ENCODE measurements at regions not wholly inside any gene's neighbourhood (a gene's known extent, or its start where the extent isn't known, plus 50 kb on each side); places are given as distances from the start of the nearest gene placed in this dataset.

DNA sequence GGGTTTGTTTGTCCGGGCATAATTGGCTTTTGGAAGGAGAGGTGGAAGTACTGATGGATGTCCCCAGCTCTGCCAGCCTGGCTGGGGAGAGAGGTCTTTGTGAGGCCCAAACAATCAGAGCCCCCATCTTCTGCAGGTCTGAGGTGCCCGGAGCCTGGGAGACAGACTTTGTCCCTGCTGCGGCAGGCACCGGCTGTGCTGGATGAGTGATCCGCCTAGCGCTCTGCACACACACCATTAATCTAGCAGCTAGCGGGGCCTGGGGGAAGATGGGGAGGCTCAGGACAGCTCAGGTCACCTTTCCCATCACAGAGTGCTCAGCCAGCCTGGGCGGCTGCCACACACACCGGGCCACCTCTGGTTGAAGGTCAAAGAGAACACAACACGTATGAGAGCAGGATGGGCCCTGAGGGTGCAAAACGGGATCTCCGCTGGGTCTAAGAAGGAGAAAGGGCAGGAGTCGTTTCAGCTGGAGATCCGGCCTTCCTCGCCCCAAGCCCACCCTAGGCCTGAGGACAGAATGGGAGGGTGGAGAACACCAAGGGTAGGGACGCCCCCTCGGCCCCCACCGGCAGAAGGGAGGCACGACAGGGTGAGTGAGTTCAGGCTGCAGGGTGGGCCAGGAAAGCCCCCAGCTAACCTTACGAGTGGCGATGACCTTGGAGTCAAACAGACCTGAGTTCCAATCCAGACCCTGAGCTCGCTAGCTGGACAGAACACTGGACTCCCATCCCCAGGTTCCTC is 341.8 kb downstream of the NPHP4 start:
- peaks cover 0 to 8% (median 2%) of the 10 kb centered on the region in 12 donors for H3K9me3 ChIP-seq
- TF ChIP-seq, protein P1, sequence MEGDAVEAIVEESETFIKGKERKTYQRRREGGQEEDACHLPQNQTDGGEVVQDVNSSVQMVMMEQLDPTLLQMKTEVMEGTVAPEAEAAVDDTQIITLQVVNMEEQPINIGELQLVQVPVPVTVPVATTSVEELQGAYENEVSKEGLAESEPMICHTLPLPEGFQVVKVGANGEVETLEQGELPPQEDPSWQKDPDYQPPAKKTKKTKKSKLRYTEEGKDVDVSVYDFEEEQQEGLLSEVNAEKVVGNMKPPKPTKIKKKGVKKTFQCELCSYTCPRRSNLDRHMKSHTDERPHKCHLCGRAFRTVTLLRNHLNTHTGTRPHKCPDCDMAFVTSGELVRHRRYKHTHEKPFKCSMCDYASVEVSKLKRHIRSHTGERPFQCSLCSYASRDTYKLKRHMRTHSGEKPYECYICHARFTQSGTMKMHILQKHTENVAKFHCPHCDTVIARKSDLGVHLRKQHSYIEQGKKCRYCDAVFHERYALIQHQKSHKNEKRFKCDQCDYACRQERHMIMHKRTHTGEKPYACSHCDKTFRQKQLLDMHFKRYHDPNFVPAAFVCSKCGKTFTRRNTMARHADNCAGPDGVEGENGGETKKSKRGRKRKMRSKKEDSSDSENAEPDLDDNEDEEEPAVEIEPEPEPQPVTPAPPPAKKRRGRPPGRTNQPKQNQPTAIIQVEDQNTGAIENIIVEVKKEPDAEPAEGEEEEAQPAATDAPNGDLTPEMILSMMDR (IDR thresholded peaks at IDR 0.05) = no peak
- TF ChIP-seq POLR2A (IDR thresholded peaks at IDR 0.05) = no peak
- ATAC-seq (peak in 1 of 4 donors; percentile 10), DNase-seq (no peak)
- peaks cover 0 to 45% (median 5%) of the 10 kb centered on the region in 9 donors for H3K27me3 ChIP-seq
- no peak overlapping the region for H3K27ac ChIP-seq
- no peaks in the 10 kb centered on the region for H3K36me3 ChIP-seq
- 83 to 87% (median 86%) methylated on average over 17 to 22 of the region's 22 CpGs for WGBS, 4 donors
- no peaks in the 10 kb centered on the region for H3K4me1 ChIP-seq
- H3K4me3 ChIP-seq = no peak overlapping the region
- intact Hi-C loops (cut with DNase I) = no loop called here

DNA sequence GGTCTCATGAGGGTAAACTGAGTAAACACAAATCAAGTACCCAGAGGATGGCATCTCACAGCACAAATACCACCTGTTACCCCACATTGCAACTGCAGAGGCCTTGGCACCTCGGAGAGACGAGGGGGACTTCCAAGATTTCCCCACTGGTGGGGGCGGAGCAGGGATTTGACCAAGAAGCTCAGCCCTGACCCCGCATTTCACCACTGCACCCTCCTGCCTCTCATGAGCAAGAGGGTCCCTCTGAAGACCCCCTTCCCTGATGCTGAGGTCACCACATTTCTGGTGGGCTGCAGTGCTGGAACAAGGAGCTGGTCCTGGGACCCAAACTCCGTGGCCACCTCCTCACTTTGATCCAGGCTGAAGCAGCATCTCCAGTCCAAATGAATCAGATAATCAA is 342.4 kb downstream of the NPHP4 start:
- no peaks in the 10 kb centered on the region for H3K4me1 ChIP-seq
- H3K4me3 ChIP-seq = no peak overlapping the region
- intact Hi-C loops (cut with DNase I) = no loop called here
- 88 to 95% (median 90%) methylated on average over 5 of the region's 5 CpGs for WGBS, 4 donors
- peaks cover 0 to 13% (median 0%) of the 10 kb centered on the region in 12 donors for H3K9me3 ChIP-seq
- DNase-seq = no peak
- H3K36me3 ChIP-seq = no peaks in the 10 kb centered on the region
- no peak for ATAC-seq
- TF ChIP-seq POLR2A (IDR thresholded peaks at IDR 0.05) = no peak
- TF ChIP-seq, protein P1 (IDR thresholded peaks at IDR 0.05) = no peak
- H3K27me3 ChIP-seq = peaks cover 0 to 46% (median 5%) of the 10 kb centered on the region in 9 donors
- H3K27ac ChIP-seq = no peak overlapping the region

DNA sequence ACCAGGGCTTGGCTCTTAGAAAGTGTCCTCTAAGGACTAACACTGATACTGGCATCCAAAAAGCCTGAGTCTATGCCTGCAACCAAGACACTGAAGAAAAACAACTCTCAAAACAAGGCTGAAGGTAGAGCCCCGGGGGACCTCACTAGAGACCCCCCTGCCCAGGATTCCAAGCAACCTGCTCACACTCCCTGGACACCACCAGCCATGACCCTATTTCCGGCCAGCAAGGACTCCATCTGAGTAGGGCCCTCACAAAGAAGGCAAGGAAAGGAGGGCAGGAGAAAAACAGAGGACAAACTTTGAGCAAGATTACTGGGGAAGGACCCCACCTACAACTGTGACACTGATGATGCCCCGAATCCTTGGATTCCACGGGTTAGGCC is 343.1 kb downstream of the NPHP4 start:
- WGBS, 4 donors = 75 to 91% (median 89%) methylated on average over 4 of the region's 4 CpGs
- DNase-seq (no peak), ATAC-seq (no peak)
- Histone ChIP-seq H3K27ac (no peak overlapping the region), H3K4me1 (no peaks in the 10 kb centered on the region), H3K36me3 (no peaks in the 10 kb centered on the region), H3K27me3 (peaks cover 0 to 46% (median 5%) of the 10 kb centered on the region in 9 donors), H3K9me3 (peaks cover 0 to 13% (median 0%) of the 10 kb centered on the region in 12 donors), H3K4me3 (no peak overlapping the region)
- no peak for TF ChIP-seq POLR2A (IDR thresholded peaks at IDR 0.05)
- TF ChIP-seq, protein P1 (IDR thresholded peaks at IDR 0.05) = no peak
- intact Hi-C loops (cut with DNase I) = no loop called here

DNA sequence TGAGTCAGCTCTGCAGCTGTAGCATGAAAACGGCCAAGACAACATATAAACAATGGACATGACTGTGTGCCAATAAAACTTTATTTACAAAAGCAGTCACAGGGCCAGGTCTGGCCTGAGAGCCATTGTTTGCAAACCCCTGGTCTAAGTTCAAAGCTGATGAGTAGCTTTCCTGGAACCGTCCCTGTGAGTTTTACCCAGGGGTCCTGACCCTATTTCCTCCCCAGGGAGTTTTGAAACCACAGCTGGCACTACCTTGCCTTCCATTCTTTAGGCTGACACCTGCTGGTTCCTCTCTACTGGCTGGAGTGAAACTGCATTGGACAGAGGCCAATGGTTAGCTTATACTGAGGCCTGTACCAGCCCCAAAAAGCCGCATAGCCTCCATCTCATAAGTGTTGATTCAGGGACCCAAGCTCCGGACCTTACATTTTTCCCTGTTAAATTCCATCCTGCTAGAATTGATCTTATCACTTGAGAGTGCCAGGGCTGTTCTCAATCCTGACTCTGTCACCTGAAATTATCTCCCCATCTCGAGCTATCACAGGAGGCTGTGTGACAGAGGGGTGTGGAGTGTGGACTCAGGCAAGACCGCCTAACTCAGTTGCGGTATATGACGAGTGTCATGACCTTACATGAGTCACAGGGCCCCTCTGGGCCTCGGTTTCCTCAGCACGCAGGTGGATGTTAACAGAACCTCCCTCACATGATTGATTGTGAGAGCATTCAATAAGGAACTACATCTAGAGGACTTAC is 343.6 kb downstream of the NPHP4 start:
- H3K4me3 ChIP-seq = no peak overlapping the region
- no peak for TF ChIP-seq POLR2A (IDR thresholded peaks at IDR 0.05)
- TF ChIP-seq, protein P1 (IDR thresholded peaks at IDR 0.05) = no peak
- no peak overlapping the region for H3K27ac ChIP-seq
- DNase-seq (no peak), ATAC-seq (no peak)
- no peaks in the 10 kb centered on the region for H3K4me1 ChIP-seq
- 75 to 81% (median 77%) methylated on average over 10 of the region's 10 CpGs for WGBS, 4 donors
- H3K27me3 ChIP-seq = peaks cover 0 to 46% (median 5%) of the 10 kb centered on the region in 9 donors
- H3K9me3 ChIP-seq = peaks cover 0 to 13% (median 0%) of the 10 kb centered on the region in 12 donors
- intact Hi-C loops (cut with DNase I) = no loop called here
- H3K36me3 ChIP-seq = no peaks in the 10 kb centered on the region

Data from heart left ventricle (tissue), 16 donors.